GM19372 (cell line): ENCODE measurements at regions not wholly inside any gene's neighbourhood (a gene's known extent, or its start where the extent isn't known, plus 50 kb on each side); places are given as distances from the start of the nearest gene placed in this dataset.

Experiments used
- ATAC-seq: cut with Tn5 transposase; IDR thresholded peaks from one replicate; pipeline ENCODE4 v1.9.1; 2021; ENCODE audit warnings: mild to moderate bottlenecking, low read depth, moderate library complexity; ENCODE audit not compliant: unreplicated experiment

GRCh38 chr2:187274146-187274545, 173.9 kb downstream of the CALCRL start:
- no peak for ATAC-seq

GRCh38 chr2:187272255-187272654, 175.8 kb downstream of the CALCRL start:
- ATAC-seq, result no peak

GRCh38 chr2:187271825-187272224, 176.2 kb downstream of the CALCRL start:
- no peak for ATAC-seq

- no peak for ATAC-seq
These were observed 181.4 kb downstream of the CALCRL start for GRCh38 chr2:187266645-187267044.

DNA sequence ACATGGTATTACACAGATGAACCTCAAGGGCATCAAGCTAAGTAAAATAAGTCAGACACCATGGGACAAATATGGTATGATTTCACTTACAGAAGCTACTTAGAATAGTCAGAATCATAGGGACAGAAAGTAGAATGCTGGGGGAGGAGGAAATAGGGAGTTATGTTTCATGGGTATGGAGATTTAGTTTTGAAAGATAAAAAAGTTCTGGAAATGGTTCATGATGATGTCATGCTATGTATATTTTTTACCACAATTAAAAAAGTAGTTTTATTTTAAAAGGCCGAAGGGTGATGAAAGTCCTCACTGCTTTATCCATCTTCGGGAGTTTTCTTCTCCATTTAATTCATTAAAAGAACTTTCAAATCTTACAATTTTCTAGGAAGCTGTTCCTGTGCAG, 181.9 kb downstream of the CALCRL start:
- no peak for ATAC-seq

GRCh38 chr2:187264612-187265011, 183.4 kb downstream of the CALCRL start:
- no peak for ATAC-seq

GRCh38 chr2:187263675-187264560, 184.1 kb downstream of the CALCRL start:
- no peak for ATAC-seq

DNA sequence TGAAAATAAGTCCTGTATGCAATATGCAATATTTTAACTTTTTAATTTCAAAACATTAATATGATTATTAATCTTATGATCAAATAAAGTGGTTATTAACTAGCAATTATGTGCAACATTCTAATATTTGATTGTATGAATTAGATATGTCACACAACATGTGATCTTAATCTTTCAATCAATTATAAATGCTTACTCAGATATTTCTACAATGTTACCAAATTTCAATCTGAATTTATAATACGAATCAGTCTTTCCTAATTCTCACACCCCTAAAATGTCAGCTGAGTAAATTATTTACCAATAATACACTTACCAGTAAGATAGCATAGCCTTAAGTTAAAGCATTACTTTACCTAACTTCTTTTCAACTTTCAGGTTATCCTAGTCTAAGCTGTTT, 186.3 kb downstream of the CALCRL start:
- no peak for ATAC-seq

- no peak for ATAC-seq
These were observed 196.0 kb downstream of the CALCRL start for GRCh38 chr2:187252063-187252462.

GRCh38 chr2:187250137-187250536, 197.9 kb downstream of the CALCRL start:
- ATAC-seq, result no peak

DNA sequence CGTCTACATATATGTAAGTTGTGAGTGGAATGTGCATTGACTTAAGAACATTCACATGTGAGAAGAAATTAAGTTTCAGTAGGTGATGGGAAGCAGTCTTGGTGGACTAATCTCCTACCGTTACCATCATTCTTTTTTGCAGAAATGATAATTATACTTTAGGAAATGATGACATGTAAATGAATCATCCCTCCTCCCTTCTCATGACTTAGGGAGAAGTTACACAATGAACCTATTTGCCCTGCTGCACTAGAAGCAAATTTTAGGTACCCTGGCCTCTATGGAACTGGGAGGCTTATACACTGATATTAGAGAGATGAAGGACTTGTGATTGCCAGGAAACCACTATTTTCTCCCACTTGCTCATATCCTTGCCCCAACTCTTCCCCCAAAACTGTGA, 214.2 kb downstream of the CALCRL start:
- ATAC-seq, result no peak

DNA sequence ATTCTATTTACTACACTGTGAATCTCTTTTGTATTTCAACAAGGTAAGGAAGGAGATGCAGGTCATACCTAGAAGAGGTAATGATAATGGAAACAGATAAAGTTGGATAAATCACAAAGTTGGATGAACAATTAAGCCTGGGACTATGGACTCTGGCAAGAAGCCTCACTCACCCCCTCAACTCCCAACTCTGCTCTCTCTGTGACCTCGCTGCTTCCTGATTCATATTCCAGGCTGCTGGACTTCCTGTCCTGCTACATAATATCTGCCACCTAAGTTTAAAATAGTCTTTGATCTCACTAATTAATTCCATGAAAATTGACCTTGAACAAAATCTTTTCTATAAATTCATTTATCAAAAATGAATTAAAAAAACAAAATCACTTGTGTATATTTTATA, 215.3 kb downstream of the CALCRL start:
- no peak for ATAC-seq

DNA sequence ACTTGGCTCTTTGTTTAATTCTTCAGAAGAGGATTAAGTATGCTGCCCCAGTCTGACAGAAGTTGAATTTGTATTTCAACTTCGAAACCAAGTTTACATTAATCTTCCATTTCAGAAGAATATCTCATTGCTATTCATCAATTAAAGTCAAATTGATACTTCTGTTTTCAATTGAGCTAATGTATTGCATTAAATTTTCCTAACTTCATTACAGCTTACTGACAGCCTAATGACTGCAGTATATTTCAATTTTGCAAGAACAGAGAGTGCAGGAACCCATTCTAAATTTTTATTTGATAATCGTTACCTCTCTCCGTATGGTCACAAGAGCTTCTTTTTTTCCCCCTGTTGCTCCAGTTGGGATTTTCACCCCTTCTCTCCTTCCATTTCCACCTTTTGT, 218.0 kb downstream of the CALCRL start:
- no peak for ATAC-seq

GRCh38 chr2:187228986-187229385, 219.1 kb downstream of the CALCRL start:
- ATAC-seq, result no peak

DNA sequence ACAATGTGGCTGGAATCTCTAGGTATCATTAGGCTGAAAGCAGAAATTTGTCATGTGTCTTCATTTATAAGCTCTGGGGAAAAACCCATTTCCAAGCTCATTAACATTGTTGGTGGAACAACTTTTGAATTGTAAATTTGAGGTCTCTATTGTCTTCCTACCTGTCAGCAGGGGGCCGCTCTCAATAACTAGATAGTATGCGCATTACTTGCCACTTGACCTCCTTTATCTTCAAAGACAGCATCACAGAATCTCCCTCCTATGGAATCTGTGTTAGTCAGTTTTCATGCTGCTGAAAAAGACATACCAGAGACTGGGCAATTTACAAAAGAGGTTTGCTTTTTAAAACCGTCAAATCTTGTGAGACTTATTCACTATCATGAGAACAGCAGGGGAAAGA, 223.1 kb downstream of the CALCRL start:
- no peak for ATAC-seq

DNA sequence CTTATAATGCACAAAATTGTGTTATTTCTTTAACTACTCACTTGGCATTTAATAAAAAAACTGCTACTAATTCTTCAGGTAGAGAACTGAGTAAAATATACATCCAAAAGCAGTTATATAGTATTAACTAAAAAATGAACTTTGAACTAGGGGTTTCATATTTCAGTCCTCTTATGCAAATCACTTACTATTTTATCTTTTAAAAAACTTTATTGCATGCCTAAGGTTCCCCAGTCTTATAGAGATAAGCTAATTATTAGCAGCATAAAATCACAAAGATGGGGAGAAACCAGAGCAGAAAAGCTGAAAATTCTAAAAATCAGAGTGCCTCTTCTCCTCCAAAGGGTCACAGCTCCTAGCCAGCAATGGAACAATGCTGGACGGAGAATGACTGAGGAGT, 228.0 kb downstream of the CALCRL start:
- ATAC-seq, result no peak

GRCh38 chr2:187215532-187216240, 232.4 kb downstream of the CALCRL start:
- no peak for ATAC-seq

- no peak for ATAC-seq
These were observed 233.7 kb downstream of the CALCRL start for GRCh38 chr2:187214306-187214705.

DNA sequence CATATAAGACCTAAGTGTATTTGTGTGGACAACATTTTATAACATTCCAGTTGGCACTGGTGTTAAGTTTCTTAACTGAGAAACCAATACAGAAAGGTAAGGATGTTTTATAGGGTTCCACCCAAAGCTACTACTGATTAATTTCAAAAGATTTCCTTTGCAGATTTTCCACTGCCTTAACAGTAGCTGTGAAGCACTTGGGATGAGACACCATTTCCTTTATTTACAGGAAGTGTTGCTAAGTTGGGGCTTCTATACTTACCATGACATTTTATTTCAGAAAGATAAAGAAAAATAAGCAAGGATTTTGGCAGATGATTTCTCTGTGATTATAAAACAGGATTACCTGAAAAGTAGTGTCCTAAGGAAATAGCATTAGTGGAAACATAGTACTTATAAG, 234.3 kb downstream of the CALCRL start:
- ATAC-seq, result no peak

GRCh38 chr2:187210726-187211125, 237.3 kb downstream of the CALCRL start:
- no peak for ATAC-seq

GRCh38 chr2:187208199-187208785, 239.8 kb downstream of the CALCRL start:
- ATAC-seq, result no peak

DNA sequence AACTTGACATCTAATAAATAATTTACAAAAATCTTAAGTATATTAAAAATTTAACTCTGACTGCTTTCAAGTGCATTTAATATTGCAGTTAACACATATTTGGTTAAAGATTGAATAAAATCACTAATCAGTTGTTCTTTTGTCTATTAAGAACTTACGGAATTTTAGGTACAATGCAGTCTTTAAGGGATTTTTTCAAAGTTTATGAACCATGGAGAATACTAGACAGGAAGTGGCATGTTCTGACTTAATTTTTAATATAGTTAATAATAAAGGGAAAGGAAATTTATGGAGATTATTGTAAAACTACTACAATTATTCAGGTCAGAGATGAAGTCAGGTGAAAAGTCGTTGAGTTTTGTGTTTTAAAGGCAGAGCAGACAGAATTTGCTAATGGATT, 240.9 kb downstream of the CALCRL start:
- ATAC-seq, result no peak
